HG02840 (cell line): ENCODE measurements at regions not wholly inside any gene's neighbourhood (a gene's known extent, or its start where the extent isn't known, plus 50 kb on each side); places are given as distances from the start of the nearest gene placed in this dataset.

Source experiments
- ATAC-seq: cut with Tn5 transposase; IDR thresholded peaks from one replicate; pipeline ENCODE4 v1.9.1; 2021; ENCODE audit warnings: mild to moderate bottlenecking, moderate library complexity, moderate number of reproducible peaks; ENCODE audit not compliant: unreplicated experiment, low FRiP score

- no peak for ATAC-seq
These were observed 737.2 kb upstream of the IGFBP3 start for GRCh38 chr7:46658281-46658680.

- no peak for ATAC-seq
These were observed 733.7 kb upstream of the IGFBP3 start for GRCh38 chr7:46654546-46655443.

DNA sequence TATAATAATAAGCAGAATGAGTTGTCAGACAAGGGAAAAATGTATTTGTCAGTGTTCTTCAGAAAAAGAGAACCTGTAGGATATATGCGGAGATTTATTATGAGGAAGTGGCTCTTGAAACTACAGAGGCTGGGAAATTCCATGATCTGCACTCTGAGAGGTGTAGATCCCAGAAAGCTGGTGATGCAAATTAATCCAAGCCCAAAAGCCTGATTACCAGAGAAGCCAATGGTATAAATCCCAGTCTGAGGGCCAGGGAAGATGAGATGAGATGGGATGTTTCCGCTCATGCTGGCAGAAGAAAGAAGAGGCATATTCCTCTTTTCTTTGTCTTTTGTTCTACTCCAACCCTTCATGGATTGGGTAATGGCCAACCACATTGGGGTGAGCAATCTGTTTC lies 732.8 kb upstream of the IGFBP3 start:
- ATAC-seq = no peak

DNA sequence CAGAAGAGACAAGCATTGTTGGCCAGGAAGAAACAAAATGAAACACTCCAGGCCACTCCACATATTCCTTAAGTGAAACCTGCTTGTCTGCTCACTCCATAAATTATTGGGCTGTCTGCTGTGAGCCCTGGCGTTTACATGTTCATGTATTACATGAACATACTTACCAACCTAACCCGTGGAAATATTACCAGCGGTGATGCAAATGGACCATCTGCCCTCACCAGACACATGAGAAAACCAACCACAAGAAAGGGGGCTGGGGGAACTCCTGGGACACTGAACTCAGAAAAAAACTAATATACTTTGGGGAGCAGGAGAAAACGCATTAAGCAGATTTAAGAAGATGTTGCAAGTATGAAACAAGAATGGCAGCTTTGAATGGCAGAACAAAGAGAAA lies 731.2 kb upstream of the IGFBP3 start:
- ATAC-seq = no peak

DNA sequence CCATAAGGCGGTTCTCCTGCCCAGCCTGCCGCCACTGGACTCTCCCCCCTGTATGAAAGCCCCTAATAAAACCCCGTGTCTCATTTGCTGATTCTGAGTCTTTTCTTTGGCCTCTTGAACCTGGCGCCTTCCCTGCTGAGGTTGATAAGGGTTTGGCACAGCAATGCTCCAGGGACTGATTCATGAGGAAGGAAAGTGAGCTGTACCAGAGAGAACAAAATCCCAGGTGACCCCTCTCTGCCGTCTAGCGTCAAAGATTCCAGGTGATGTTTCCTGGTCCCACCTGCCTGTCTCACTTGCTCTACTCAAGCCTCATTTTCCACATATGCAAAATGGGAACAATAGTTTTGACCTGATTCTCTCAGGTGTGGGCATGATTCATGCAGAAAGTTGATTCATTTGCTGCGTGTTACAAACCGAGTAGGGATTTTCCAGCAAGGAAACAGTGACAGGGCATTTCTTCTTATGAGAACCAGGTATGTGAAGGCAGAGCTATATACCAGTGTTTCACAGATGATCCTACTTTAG lies 730.6 kb upstream of the IGFBP3 start:
- no peak for ATAC-seq

GRCh38 chr7:46651070-46651469 lies 730.0 kb upstream of the IGFBP3 start:
- ATAC-seq = no peak

GRCh38 chr7:46649876-46650275 lies 728.8 kb upstream of the IGFBP3 start:
- ATAC-seq = no peak

DNA sequence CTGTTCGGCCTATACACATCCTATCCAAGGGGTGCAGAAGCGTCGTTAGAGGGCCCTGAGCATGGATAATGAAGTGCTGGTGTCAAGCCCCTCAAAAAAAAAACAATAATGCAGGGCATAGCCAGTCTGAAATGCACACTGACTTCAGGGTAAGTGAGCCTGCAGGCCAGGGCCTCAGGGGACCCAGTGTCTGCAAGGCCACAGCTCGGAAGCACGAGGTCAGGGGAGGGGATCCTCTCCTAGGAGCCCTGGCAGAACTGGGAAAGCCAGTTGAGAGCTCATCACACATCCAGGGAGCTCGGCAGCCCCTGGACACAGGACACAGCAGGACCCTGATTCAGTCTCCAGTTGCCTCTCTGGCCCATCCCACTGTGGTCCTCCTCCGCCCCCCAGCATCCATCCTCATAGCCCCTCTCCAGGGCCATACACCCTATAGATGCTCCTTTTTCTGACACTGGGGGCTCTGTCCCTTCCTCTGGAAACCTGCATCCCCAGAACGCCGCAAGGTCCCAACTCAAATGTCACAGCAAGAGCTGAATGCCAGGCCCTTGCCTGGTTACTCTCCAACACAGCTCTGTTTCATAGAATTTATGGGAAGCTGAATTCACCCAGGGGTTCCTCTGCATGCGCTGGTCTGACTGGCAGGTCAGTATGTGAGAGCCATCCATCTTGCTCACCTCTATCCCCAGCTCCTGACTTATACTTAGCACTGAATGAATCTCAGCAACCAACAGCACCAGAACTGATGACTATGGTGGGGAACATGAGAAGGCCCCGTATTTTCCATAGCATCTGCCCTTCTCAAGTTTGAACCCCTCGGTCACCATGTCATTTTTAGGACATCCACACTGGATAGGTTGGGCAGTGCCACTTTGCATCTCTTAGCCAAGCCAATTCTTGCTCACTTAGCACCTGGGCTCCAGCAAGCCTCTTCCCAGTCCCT lies 717.0 kb upstream of the IGFBP3 start:
- no peak for ATAC-seq

DNA sequence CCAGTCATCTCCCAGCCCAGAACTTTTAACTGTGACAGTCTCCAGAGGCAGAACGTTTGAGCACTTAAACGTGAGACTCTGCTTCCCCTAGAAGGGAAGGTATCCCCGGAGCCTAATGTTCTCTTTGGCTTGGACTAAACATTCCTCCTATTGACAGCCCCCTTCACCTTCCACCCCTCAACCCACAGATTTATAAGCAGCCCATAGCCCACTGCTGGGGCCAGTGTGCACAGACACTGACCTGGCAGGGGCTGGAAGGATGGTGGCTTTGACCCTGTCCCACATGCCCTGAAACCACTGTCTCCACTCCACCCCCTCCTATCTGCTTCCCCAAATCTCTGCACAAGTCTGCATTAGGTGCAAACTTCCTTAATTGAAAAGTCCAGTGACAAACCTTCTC lies 715.0 kb upstream of the IGFBP3 start:
- no peak for ATAC-seq

DNA sequence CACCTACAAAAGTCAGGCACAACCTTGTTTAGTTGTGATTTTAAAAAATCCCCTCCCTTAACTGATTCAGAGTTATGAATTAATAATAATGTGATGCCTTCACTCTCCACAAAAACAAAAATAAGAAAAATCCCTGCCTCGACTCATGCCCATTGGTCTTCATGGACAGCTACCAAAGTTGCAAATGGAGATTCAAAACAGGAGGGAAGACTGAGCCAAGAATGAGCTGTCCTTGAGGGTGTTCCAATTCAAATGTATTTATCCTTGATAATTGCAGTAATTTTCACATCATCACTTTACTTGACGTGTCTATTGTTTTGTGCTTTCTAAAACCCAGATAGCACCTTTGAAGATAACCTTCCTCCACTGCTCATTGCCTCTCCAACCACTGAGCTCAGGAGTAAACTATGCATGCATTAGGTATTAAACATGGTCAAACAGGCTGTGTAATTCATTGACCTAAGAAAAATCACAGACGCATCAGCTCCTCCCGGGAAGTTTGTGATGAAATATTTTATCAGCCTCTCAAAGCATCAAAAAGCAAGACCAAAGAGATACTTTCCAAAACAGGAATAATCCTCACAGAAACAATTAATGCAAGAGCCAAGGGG lies 712.7 kb upstream of the IGFBP3 start:
- ATAC-seq = no peak

DNA sequence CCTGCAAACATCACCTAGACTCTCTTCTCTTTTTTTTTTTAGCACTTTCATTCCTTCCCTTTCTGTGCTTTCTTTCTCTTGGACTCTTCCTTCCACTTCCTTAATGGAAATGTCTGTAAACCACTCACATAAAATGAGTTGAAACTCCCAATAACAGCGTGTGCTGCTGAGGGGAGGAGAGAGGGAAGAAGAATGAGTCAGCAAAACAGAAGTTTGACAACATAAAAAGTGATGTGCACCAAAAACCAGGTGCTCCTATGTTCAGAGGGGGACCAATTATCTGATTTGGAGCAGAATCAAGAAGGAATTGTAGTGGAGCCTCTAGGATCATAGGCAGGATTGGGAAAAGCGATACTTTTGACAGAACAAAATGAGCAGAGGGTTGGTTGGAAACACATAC lies 712.1 kb upstream of the IGFBP3 start:
- no peak for ATAC-seq

DNA sequence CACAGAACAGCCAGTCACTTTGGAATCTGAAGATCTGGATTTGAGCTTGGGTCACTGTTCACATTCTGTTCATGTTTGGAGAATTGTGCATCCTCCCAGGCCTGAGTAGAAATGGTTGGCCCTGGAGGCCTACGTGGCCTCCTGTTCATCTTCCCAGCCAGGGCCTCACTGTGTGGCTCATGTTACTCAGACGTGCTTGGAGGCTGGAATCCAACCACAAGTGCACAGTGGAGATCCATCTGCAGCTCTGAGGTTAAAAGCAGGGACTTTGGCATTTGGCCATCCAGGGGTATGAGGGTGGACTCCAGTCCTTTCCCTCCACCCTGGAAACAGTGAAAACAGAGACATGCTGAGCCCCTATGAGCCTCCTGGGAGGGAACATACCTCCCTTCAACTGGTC lies 709.0 kb upstream of the IGFBP3 start:
- no peak for ATAC-seq

GRCh38 chr7:46628389-46628788 lies 707.3 kb upstream of the IGFBP3 start:
- ATAC-seq = no peak

DNA sequence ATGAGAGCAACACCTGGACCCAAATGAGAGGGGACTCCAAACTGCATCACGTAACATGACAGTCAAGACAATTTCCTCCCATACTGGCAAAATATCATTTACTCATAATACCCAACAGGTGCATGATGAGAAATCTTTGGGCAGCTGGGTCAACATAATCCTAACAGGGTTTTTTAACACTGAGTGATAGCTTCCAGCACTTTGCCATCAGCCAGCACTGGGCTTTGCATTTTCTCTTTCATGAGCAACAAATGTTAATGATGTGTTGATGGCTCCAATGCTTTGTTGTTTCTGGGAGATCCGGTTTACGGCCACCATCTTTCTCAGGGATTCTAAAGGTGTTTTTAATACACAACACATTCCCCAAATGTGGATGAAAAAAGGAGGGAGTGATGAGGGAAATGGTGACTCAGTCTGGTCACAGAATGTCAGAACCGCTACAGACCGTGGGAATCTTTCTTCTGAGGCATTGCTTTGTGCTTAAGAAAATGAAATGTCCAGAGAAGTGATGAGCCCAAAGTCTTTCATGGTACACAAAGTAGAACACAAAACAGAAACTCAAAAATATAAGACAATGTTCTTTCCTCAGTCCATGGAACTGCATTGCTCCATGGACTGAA lies 705.7 kb upstream of the IGFBP3 start:
- ATAC-seq = no peak

DNA sequence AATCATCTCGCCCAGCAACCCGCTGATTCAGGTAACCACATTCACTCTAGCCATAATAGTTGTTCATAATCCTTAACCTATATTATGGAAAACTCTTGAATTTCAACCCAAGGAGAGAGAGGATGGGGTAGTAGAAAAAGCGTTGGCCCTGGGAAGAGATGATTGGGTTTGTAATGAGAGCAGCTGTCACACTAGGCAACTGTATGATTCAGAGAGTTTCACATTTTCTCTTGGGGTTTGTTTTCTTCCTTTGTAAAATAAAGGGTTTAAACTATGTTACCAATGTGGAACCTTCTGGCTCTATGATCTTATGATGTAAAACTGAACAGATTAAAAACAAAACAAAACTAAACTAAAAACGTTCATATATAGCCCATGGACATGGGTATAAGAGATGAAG lies 705.2 kb upstream of the IGFBP3 start:
- ATAC-seq = no peak

DNA sequence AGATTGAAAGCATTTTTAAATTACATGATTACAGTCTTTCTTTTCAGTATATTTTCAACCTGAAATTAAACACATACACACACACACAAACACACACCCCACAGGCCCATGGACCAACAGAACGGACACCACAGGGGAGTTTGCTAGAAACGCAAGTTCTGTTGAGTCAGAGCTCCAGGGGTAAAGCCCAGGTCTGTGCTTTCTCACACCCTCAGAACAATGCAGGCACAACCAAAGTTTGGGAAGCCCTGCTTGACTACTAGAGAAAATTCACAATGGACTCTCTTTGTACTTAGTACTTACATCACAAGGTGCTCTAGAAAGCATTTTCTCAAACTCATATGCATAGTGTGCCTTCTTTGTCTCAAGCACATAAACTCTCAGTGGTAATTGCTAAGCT lies 704.0 kb upstream of the IGFBP3 start:
- no peak for ATAC-seq

GRCh38 chr7:46622251-46622650 lies 701.2 kb upstream of the IGFBP3 start:
- ATAC-seq = no peak

DNA sequence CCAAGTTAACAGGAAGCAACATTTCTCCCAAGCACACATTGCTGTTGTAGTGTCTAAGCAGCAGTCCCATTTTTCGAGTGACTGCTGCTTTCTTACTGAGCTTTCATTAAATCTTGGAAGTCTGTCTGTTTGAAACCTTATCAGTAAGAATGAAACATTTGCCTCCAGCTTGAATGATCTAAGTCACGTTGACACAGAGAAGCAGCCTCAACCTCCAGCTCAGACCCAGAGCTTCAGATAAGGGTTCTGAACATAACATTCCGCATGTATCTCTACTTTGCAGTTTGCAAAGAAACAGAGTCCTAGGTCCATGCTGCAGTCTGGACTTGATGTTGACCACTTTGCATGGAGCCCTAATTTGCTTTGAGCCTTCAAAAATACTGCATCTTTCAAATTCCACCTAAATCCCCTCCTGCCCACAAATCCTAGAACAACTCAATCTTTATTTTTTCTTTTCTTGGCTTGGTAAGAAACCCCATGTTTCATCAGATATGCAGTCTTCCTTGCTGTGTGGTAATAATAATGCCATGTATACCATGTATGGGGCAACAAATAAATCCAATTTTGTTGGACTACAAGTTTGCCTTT lies 698.7 kb upstream of the IGFBP3 start:
- no peak for ATAC-seq

DNA sequence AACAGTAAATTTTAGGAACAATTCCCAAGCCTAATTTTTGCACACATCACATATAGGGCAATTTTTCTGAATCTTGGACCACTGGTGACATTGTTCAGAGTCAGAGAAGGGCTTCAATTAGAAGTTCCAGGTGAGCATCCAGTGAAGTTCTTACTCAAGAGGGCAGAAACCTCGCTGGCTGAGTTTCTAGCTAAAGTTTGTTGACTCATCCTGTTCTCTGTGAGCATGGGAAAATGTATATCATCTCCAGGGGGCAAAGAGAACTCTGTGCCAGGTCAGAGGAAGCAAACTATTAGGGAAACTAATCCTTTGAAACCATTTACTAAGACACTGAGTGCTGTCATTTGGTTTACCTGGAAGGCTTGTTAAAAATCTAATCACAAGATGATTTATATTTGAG lies 695.6 kb upstream of the IGFBP3 start:
- ATAC-seq = no peak

- no peak for ATAC-seq
These were observed 692.5 kb upstream of the IGFBP3 start for GRCh38 chr7:46613551-46613950.
